PC-3 (cell line): ENCODE measurements at regions not wholly inside any gene's neighbourhood (a gene's known extent, or its start where the extent isn't known, plus 50 kb on each side); places are given as distances from the start of the nearest gene placed in this dataset.

Experiments used
- CTCF ChIP-seq: fragments of 300-600 bp; sonication (generic); conservative IDR thresholded peaks from 2 replicates; pipeline ENCODE4 v1.5.1; 2017; ENCODE audit warnings: antibody characterized with exemption, low read depth, mild to moderate bottlenecking, low read length
- EZH2 ChIP-seq: fragments of 300-600 bp; sonication (generic); IDR thresholded peaks from one replicate; pipeline ENCODE4 v1.6.1; 2017; ENCODE audit warnings: antibody characterized with exemption, mild to moderate bottlenecking, low read length; ENCODE audit not compliant: unreplicated experiment
- EZH2phosphoT487 ChIP-seq: fragments of 300-600 bp; sonication (generic); IDR thresholded peaks from 2 replicates; pipeline ENCODE4 v1.6.1; 2018; ENCODE audit warnings: mild to moderate bottlenecking, antibody characterized with exemption, low read length, borderline replicate concordance

GRCh38 chr16:26220894-26221293 lies 529.1 kb downstream of the HS3ST4 start:
- no peak for TF ChIP-seq CTCF
- no peak for TF ChIP-seq EZH2phosphoT487
- TF ChIP-seq EZH2, result no peak
